HEK293 (cell line): ENCODE measurements at regions not wholly inside any gene's neighbourhood (a gene's known extent, or its start where the extent isn't known, plus 50 kb on each side); places are given as distances from the start of the nearest gene placed in this dataset.
"Not testable (repeated sequence)": the region's sequence is repeated elsewhere in the genome, so short reads cannot be mapped to it uniquely, and the experiment has no call there.

Experiments
- CTCF ChIA-PET: fragments of 350-600 bp; formaldehyde crosslinking; extraction: SDS; loops from one replicate; lab custom pipeline; 2021; ENCODE audit warnings: antibody characterized with exemption; lab: Yijun Ruan, JAX
- POLR2A ChIA-PET: fragments of 300-600 bp; formaldehyde crosslinking; extraction: SDS; loops from one replicate; lab custom pipeline; 2020; ENCODE audit warnings: antibody characterized with exemption, inconsistent platforms; lab: Yijun Ruan, JAX
- H3K27ac ChIP-seq: fragments of 200-500 bp; sonication (Bioruptor generic); 2 replicates; pipeline ENCODE4 v1.5.1; 2014; ENCODE audit warnings: low read depth, low read length, control low read depth, inconsistent platforms; ENCODE audit errors: extremely low read depth
- H3K36me3 ChIP-seq, 2 experiments: fragments of 200-500 bp in 1 of 2; sonication (Bioruptor generic) in 1 of 2; 1 replicate in 1 of 2; 2 replicates in 1 of 2; pipeline ENCODE4 v1.5.1; 2014 to 2017; ENCODE audit warnings: inconsistent platforms in 2 of 2, low read length in 2 of 2; ENCODE audit not compliant: control insufficient read depth in 2 of 2, insufficient read depth in 1 of 2
- H3K4me1 ChIP-seq: fragments of 200-500 bp; sonication (Bioruptor generic); 2 replicates; pipeline ENCODE4 v1.5.1; 2014; ENCODE audit warnings: mild to moderate bottlenecking, low read length, inconsistent platforms; ENCODE audit not compliant: control insufficient read depth, insufficient read depth
- H3K4me3 ChIP-seq: 2 replicates; pipeline ENCODE4 v1.5.1; 2011; ENCODE audit warnings: low read depth, mild to moderate bottlenecking, control low read depth, low read length, moderate library complexity
- H3K9me3 ChIP-seq: fragments of 200-500 bp; sonication (Bioruptor generic); 2 replicates; pipeline ENCODE4 v1.5.1; 2014; ENCODE audit warnings: low read depth, low read length, inconsistent platforms; ENCODE audit not compliant: control insufficient read depth, insufficient read depth
- AEBP2 ChIP-seq: fragments of 450-650 bp; formaldehyde crosslinking; IDR thresholded peaks from 2 replicates; pipeline ENCODE4 v1.5.1; 2016; ENCODE audit warnings: missing biosample characterization, missing genetic modification characterization, borderline replicate concordance
- FEZF1 ChIP-seq: fragments of 450-650 bp; formaldehyde crosslinking; IDR thresholded peaks from 2 replicates; pipeline ENCODE4 v1.5.1; 2016; ENCODE audit warnings: missing biosample characterization, missing genetic modification characterization
- HIC1 ChIP-seq: fragments of 450-650 bp; formaldehyde crosslinking; IDR thresholded peaks from 2 replicates; pipeline ENCODE4 v1.5.1; 2016; ENCODE audit warnings: missing biosample characterization, missing genetic modification characterization
- ZNF16 ChIP-seq: fragments of 450-650 bp; formaldehyde crosslinking; IDR thresholded peaks from 2 replicates; pipeline ENCODE4 v1.5.1; 2016; ENCODE audit warnings: low read depth, missing biosample characterization, missing genetic modification characterization
- ZNF184 ChIP-seq: fragments of 450-650 bp; IDR thresholded peaks from 2 replicates; pipeline ENCODE4 v1.5.1; 2018; ENCODE audit warnings: missing biosample characterization, mild to moderate bottlenecking, missing genetic modification characterization
- ZNF362 ChIP-seq: fragments of 450-650 bp; formaldehyde crosslinking; IDR thresholded peaks from 2 replicates; pipeline ENCODE4 v1.5.1; 2016; ENCODE audit warnings: missing biosample characterization, missing genetic modification characterization
- ZNF555 ChIP-seq: fragments of 450-650 bp; formaldehyde crosslinking; conservative IDR thresholded peaks from 2 replicates; pipeline ENCODE4 v1.5.1; 2017; ENCODE audit warnings: missing biosample characterization, mild to moderate bottlenecking, missing genetic modification characterization, inconsistent platforms
- ZNF621 ChIP-seq: fragments of 450-650 bp; formaldehyde crosslinking; IDR thresholded peaks from 2 replicates; pipeline ENCODE4 v1.5.1; 2017; ENCODE audit warnings: missing biosample characterization, missing genetic modification characterization
- ZNF639 ChIP-seq: fragments of 450-650 bp; formaldehyde crosslinking; IDR thresholded peaks from 2 replicates; pipeline ENCODE4 v1.5.1; 2016; ENCODE audit warnings: missing biosample characterization, missing genetic modification characterization
- ZNF658 ChIP-seq: fragments of 450-650 bp; formaldehyde crosslinking; IDR thresholded peaks from 2 replicates; pipeline ENCODE4; 2016; ENCODE audit warnings: missing biosample characterization, missing genetic modification characterization
- ZSCAN18 ChIP-seq: fragments of 450-650 bp; formaldehyde crosslinking; IDR thresholded peaks from 2 replicates; pipeline ENCODE4 v1.5.1; 2016; ENCODE audit warnings: missing biosample characterization, missing genetic modification characterization
- ZSCAN5A ChIP-seq: fragments of 450-650 bp; formaldehyde crosslinking; IDR thresholded peaks from 2 replicates; pipeline ENCODE4 v1.5.1; 2016; ENCODE audit warnings: missing biosample characterization, missing genetic modification characterization

GRCh38 chr9:102225841-102226441, 487.5 kb upstream of the GRIN3A start:
- CTCF ChIA-PET, result no interaction called here
- TF ChIP-seq ZNF184 (tag by site-specific recombination), result no peak
- TF ChIP-seq, all 188 proteins: peak for 0
- Histone ChIP-seq H3K4me1 (no peaks in the 10 kb centered on the region), H3K4me3 (no peak overlapping the region), H3K27ac (no peak overlapping the region), H3K9me3 (no peaks in the 10 kb centered on the region), H3K36me3 (no peaks in the 10 kb centered on the region)
- POLR2A ChIA-PET, result no interaction called here

GRCh38 chr9:102223320-102224136, 485.1 kb upstream of the GRIN3A start:
- H3K4me1 ChIP-seq, CTCF ChIA-PET: not testable (repeated sequence)

GRCh38 chr9:102209176-102209575, 470.7 kb upstream of the GRIN3A start:
- POLR2A ChIA-PET, result no interaction called here
- TF ChIP-seq ZNF658 (tag by site-specific recombination), result no peak
- no peak for TF ChIP-seq HIC1 (tag by site-specific recombination)
- no peak for TF ChIP-seq ZNF639 (tag by site-specific recombination)
- TF ChIP-seq FEZF1 (tag by site-specific recombination), result no peak
- TF ChIP-seq AEBP2 (tag by site-specific recombination), result no peak
- TF ChIP-seq ZNF555 (tag by site-specific recombination), result no peak
- no peak overlapping the region for H3K27ac ChIP-seq

More at GRCh38 chr9:102223320-102224136, 485.1 kb upstream of the GRIN3A start:
- H3K36me3 ChIP-seq, H3K9me3 ChIP-seq, H3K27ac ChIP-seq, POLR2A ChIA-PET, H3K4me3 ChIP-seq: not testable (repeated sequence)

GRCh38 chr9:102206432-102206831, 468.0 kb upstream of the GRIN3A start:
- POLR2A ChIA-PET, result no interaction called here
- CTCF ChIA-PET, result no interaction called here
- no peaks in the 10 kb centered on the region for H3K36me3 ChIP-seq
- H3K4me1 ChIP-seq, result no peaks in the 10 kb centered on the region
- H3K4me3 ChIP-seq, result no peak overlapping the region
- H3K27ac ChIP-seq, result no peak overlapping the region
- H3K9me3 ChIP-seq, result no peaks in the 10 kb centered on the region
- no peak for TF ChIP-seq ZNF621 (tag by site-specific recombination)
- TF ChIP-seq ZNF362 (tag by site-specific recombination), result no peak
- no peak for TF ChIP-seq ZSCAN18 (tag by site-specific recombination)
- no peak for TF ChIP-seq ZNF639 (tag by site-specific recombination)
- no peak for TF ChIP-seq ZSCAN5A (tag by site-specific recombination)
- TF ChIP-seq ZNF16 (tag by site-specific recombination), result no peak

More at GRCh38 chr9:102209176-102209575, 470.7 kb upstream of the GRIN3A start:
- Histone ChIP-seq H3K4me3 (no peak overlapping the region), H3K36me3 (no peaks in the 10 kb centered on the region), H3K9me3 (no peaks in the 10 kb centered on the region), H3K4me1 (no peaks in the 10 kb centered on the region)
- CTCF ChIA-PET, result no interaction called here
